Liver (tissue), 8 donors: ENCODE measurements at regions not wholly inside any gene's neighbourhood (a gene's known extent, or its start where the extent isn't known, plus 50 kb on each side); places are given as distances from the start of the nearest gene placed in this dataset.

Source experiments
- DNase-seq: peaks from one replicate; pipeline ENCODE4 v3.0.0-alpha.2; 2017; ENCODE audit warnings: low spot score
- H3K27ac ChIP-seq, 2 donors: one replicate each; pipeline ENCODE4 v1.7.0; 2013; ENCODE audit warnings: inconsistent platforms in 2 of 2, low read length in 2 of 2, control low read depth in 1 of 2, low read depth in 1 of 2, mild to moderate bottlenecking in 1 of 2
- H3K27me3 ChIP-seq, 4 donors: one replicate each; pipeline versions ENCODE4 v1.6.1 to v1.7.0; 2013; ENCODE audit warnings: low read length in 3 of 4, inconsistent platforms in 1 of 4, mild to moderate bottlenecking in 1 of 4, moderate library complexity in 1 of 4; ENCODE audit not compliant: control insufficient read depth in 4 of 4, insufficient read depth in 4 of 4
- H3K36me3 ChIP-seq, 4 donors: one replicate each; pipeline versions ENCODE4 v1.6.1 to v1.7.0; 2013; ENCODE audit warnings: low read length in 3 of 4, mild to moderate bottlenecking in 3 of 4, low read depth in 1 of 4, moderate library complexity in 1 of 4; ENCODE audit not compliant: control insufficient read depth in 4 of 4, insufficient read depth in 3 of 4
- H3K4me1 ChIP-seq, 4 donors: one replicate each; pipeline versions ENCODE4 v1.6.1 to v1.7.0; 2013; ENCODE audit warnings: low read length in 3 of 4, mild to moderate bottlenecking in 3 of 4, moderate library complexity in 1 of 4; ENCODE audit not compliant: control insufficient read depth in 4 of 4, insufficient read depth in 4 of 4
- H3K4me3 ChIP-seq, 3 donors: one replicate each; pipeline versions ENCODE4 v1.6.1 to v1.7.0; 2013; ENCODE audit warnings: low read length in 3 of 3, control low read depth in 1 of 3, low read depth in 1 of 3, mild to moderate bottlenecking in 1 of 3
- H3K9ac ChIP-seq, 2 donors: one replicate each; pipeline ENCODE4 v1.7.0; 2013; ENCODE audit warnings: low read length in 2 of 2, mild to moderate bottlenecking in 2 of 2, moderate library complexity in 2 of 2, control low read depth in 1 of 2, low read depth in 1 of 2
- H3K9me3 ChIP-seq, 4 donors: one replicate each; pipeline versions ENCODE4 v1.6.1 to v1.7.0; 2013; ENCODE audit warnings: low read length in 3 of 4; ENCODE audit not compliant: control insufficient read depth in 4 of 4
- EGR1 ChIP-seq, 2 donors: IDR thresholded peaks; 2 replicates each; pipeline ENCODE4 v1.6.1; 2016 to 2018; ENCODE audit warnings: antibody characterized with exemption in 2 of 2, low read depth in 2 of 2
- FOXA1 ChIP-seq: IDR thresholded peaks from 2 replicates; pipeline ENCODE4 v1.6.1; 2016; ENCODE audit warnings: antibody characterized with exemption
- FOXA2 ChIP-seq: IDR thresholded peaks from 2 replicates; pipeline ENCODE4 v1.6.1; 2016; ENCODE audit warnings: antibody characterized with exemption
- GABPA ChIP-seq, 2 donors: IDR thresholded peaks in 1 of 2; conservative IDR thresholded peaks in 1 of 2; 2 replicates each; pipeline ENCODE4 v1.6.1; 2016; ENCODE audit warnings: antibody characterized with exemption in 2 of 2, mild to moderate bottlenecking in 1 of 2, moderate library complexity in 1 of 2
- HNF4A ChIP-seq, 2 donors: conservative IDR thresholded peaks; 2 replicates each; pipeline ENCODE4 v1.6.1; 2016; ENCODE audit warnings: antibody characterized with exemption in 2 of 2, mild to moderate bottlenecking in 2 of 2
- HNF4G ChIP-seq: IDR thresholded peaks from 2 replicates; pipeline ENCODE4 v1.6.1; 2016; ENCODE audit warnings: antibody characterized with exemption
- JUND ChIP-seq, 2 donors: IDR thresholded peaks; 2 replicates each; pipeline ENCODE4 v1.6.1; 2016; ENCODE audit warnings: antibody characterized with exemption in 2 of 2
- NR2F2 ChIP-seq: IDR thresholded peaks from 2 replicates; pipeline ENCODE4 v1.6.1; 2016; ENCODE audit warnings: antibody characterized with exemption
- RAD21 ChIP-seq, 2 donors: IDR thresholded peaks; 2 replicates each; pipeline ENCODE4 v1.6.1; 2016; ENCODE audit warnings: antibody characterized with exemption in 2 of 2, mild to moderate bottlenecking in 2 of 2
- RXRA ChIP-seq, 2 donors: IDR thresholded peaks; 2 replicates each; pipeline ENCODE4 v1.6.1; 2017 to 2018; ENCODE audit warnings: antibody characterized with exemption in 2 of 2, mild to moderate bottlenecking in 1 of 2
- SP1 ChIP-seq: IDR thresholded peaks from 2 replicates; pipeline ENCODE4 v1.6.1; 2018; ENCODE audit warnings: antibody characterized with exemption, mild to moderate bottlenecking
- TAF1 ChIP-seq: conservative IDR thresholded peaks from 2 replicates; pipeline ENCODE4 v1.6.1; 2016; ENCODE audit warnings: antibody characterized with exemption, mild to moderate bottlenecking
- YY1 ChIP-seq: IDR thresholded peaks from 2 replicates; pipeline ENCODE4 v1.6.1; 2016; ENCODE audit warnings: antibody characterized with exemption, mild to moderate bottlenecking
- WGBS: extraction: QIAGEN DNeasy Blood & Tissue Kit; methylation state at CpG from one replicate; pipeline ENCODE4 v1.1.7; 2013; 5-methylcytosine and 5-hydroxymethylcytosine counted together
- TF ChIP-seq, protein P1 (sequence below): IDR thresholded peaks from 2 replicates; pipeline ENCODE4 v1.6.1; 2016; ENCODE audit warnings: antibody characterized with exemption
- TF ChIP-seq, protein P2 (sequence below): IDR thresholded peaks from 2 replicates; pipeline ENCODE4 v1.6.1; 2016; ENCODE audit warnings: antibody characterized with exemption
- TF ChIP-seq, protein P3 (sequence below): fragments of 150-350 bp; IDR thresholded peaks from 2 replicates; pipeline ENCODE4 v1.5.1; 2017; ENCODE audit warnings: improper control_type of control experiment, low read depth, low read length; ENCODE audit not compliant: missing input control
- TF ChIP-seq, protein P4 (sequence below): IDR thresholded peaks from 2 replicates; pipeline ENCODE4 v1.6.1; 2016; ENCODE audit warnings: antibody characterized with exemption
- TF ChIP-seq, protein P5 (sequence below): IDR thresholded peaks from 2 replicates; pipeline ENCODE4 v1.6.1; 2016; ENCODE audit warnings: antibody characterized with exemption, mild to moderate bottlenecking
- donor health status: healthy.
- donor health status: healthy.
- donor health status: healthy.
- donor health status: healthy.
- donor health status: healthy.

DNA sequence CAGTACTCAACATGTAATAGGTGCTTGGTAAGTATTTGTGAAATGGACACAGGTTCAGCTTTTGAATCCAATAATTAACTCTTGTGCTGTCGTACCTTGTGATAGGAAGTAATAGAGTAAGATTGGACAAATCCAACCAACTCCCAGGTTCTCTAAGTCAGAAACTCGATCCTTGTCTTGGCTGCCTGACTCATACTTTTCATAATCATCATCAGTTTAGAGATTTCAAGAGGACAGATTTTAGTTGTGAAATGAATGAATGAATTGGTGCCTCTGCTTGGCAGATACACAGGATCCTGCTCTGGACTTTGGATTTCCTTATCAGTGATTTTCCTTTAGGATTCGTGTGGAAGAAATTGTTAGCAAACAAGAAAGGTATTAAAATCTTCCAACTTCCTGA, 1145.2 kb downstream of the AACS start:
- Histone ChIP-seq H3K27ac (no peak overlapping the region), H3K27me3 (peaks cover 0 to 7% (median 1%) of the 10 kb centered on the region in 4 donors), H3K4me3 (no peak overlapping the region), H3K9me3 (peaks cover 0 to 2% (median 0%) of the 10 kb centered on the region in 4 donors), H3K4me1 (no peaks in the 10 kb centered on the region), H3K36me3 (no peaks in the 10 kb centered on the region), H3K9ac (no peak overlapping the region)
- 61% methylated on average over 3 of the region's 3 CpGs for WGBS
- TF ChIP-seq YY1 = no peak
- TF ChIP-seq, protein P1, sequence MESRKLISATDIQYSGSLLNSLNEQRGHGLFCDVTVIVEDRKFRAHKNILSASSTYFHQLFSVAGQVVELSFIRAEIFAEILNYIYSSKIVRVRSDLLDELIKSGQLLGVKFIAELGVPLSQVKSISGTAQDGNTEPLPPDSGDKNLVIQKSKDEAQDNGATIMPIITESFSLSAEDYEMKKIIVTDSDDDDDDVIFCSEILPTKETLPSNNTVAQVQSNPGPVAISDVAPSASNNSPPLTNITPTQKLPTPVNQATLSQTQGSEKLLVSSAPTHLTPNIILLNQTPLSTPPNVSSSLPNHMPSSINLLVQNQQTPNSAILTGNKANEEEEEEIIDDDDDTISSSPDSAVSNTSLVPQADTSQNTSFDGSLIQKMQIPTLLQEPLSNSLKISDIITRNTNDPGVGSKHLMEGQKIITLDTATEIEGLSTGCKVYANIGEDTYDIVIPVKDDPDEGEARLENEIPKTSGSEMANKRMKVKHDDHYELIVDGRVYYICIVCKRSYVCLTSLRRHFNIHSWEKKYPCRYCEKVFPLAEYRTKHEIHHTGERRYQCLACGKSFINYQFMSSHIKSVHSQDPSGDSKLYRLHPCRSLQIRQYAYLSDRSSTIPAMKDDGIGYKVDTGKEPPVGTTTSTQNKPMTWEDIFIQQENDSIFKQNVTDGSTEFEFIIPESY = no peak
- TF ChIP-seq, protein P2, sequence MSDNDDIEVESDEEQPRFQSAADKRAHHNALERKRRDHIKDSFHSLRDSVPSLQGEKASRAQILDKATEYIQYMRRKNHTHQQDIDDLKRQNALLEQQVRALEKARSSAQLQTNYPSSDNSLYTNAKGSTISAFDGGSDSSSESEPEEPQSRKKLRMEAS = no peak
- TF ChIP-seq GABPA (IDR thresholded peaks at IDR 0.05 in 1 of 2, conservative IDR thresholded peaks at IDR 0.05 in 1 of 2) = no peak
- no peak for TF ChIP-seq JUND (IDR thresholded peaks at IDR 0.05)
- no peak for TF ChIP-seq HNF4A (conservative IDR thresholded peaks at IDR 0.05)
- TF ChIP-seq, protein P3, sequence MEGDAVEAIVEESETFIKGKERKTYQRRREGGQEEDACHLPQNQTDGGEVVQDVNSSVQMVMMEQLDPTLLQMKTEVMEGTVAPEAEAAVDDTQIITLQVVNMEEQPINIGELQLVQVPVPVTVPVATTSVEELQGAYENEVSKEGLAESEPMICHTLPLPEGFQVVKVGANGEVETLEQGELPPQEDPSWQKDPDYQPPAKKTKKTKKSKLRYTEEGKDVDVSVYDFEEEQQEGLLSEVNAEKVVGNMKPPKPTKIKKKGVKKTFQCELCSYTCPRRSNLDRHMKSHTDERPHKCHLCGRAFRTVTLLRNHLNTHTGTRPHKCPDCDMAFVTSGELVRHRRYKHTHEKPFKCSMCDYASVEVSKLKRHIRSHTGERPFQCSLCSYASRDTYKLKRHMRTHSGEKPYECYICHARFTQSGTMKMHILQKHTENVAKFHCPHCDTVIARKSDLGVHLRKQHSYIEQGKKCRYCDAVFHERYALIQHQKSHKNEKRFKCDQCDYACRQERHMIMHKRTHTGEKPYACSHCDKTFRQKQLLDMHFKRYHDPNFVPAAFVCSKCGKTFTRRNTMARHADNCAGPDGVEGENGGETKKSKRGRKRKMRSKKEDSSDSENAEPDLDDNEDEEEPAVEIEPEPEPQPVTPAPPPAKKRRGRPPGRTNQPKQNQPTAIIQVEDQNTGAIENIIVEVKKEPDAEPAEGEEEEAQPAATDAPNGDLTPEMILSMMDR = no peak
- TF ChIP-seq FOXA2 = no peak
- no peak for TF ChIP-seq FOXA1
- TF ChIP-seq RAD21 (IDR thresholded peaks at IDR 0.05) = no peak
- TF ChIP-seq RXRA (IDR thresholded peaks at IDR 0.05) = no peak
- TF ChIP-seq, protein P4, sequence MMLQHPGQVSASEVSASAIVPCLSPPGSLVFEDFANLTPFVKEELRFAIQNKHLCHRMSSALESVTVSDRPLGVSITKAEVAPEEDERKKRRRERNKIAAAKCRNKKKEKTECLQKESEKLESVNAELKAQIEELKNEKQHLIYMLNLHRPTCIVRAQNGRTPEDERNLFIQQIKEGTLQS = no peak
- TF ChIP-seq, protein P5, sequence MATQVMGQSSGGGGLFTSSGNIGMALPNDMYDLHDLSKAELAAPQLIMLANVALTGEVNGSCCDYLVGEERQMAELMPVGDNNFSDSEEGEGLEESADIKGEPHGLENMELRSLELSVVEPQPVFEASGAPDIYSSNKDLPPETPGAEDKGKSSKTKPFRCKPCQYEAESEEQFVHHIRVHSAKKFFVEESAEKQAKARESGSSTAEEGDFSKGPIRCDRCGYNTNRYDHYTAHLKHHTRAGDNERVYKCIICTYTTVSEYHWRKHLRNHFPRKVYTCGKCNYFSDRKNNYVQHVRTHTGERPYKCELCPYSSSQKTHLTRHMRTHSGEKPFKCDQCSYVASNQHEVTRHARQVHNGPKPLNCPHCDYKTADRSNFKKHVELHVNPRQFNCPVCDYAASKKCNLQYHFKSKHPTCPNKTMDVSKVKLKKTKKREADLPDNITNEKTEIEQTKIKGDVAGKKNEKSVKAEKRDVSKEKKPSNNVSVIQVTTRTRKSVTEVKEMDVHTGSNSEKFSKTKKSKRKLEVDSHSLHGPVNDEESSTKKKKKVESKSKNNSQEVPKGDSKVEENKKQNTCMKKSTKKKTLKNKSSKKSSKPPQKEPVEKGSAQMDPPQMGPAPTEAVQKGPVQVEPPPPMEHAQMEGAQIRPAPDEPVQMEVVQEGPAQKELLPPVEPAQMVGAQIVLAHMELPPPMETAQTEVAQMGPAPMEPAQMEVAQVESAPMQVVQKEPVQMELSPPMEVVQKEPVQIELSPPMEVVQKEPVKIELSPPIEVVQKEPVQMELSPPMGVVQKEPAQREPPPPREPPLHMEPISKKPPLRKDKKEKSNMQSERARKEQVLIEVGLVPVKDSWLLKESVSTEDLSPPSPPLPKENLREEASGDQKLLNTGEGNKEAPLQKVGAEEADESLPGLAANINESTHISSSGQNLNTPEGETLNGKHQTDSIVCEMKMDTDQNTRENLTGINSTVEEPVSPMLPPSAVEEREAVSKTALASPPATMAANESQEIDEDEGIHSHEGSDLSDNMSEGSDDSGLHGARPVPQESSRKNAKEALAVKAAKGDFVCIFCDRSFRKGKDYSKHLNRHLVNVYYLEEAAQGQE = no peak
- TF ChIP-seq HNF4G = no peak
- no peak for TF ChIP-seq SP1
- no peak for TF ChIP-seq EGR1 (IDR thresholded peaks at IDR 0.05; ENCODE audit: low read depth in 2 of 2)
- TF ChIP-seq TAF1 = no peak
- no peak for TF ChIP-seq NR2F2
- no peak for DNase-seq
